ENCODE measurements at regions not wholly inside any gene's neighbourhood (a gene's known extent, or its start where the extent isn't known, plus 50 kb on each side); places are given as distances from the start of the nearest gene placed in this dataset.

- Histone ChIP-seq H3K4me2 (no peak overlapping the region), H2AFZ (ENCODE audit: low read depth) (no peak overlapping the region), H3K4me1 (ENCODE audit: low read depth, poor library complexity, severe bottlenecking) (no peaks in the 10 kb centered on the region), H4K20me1 (ENCODE audit: insufficient read depth) (no peaks in the 10 kb centered on the region), H3K27me3 (ENCODE audit: insufficient read depth, low read depth) (no peaks in the 10 kb centered on the region), H3K4me3 (IDR thresholded peaks at IDR 0.05; ENCODE audit: insufficient read depth, low read depth, low read length) (no peak overlapping the region), H3K9ac (no peak overlapping the region), H3K36me3 (ENCODE audit: insufficient read depth) (no peaks in the 10 kb centered on the region), H3K79me2 (ENCODE audit: insufficient read depth, low read depth) (no peaks in the 10 kb centered on the region), H3K27ac (no peak overlapping the region)
- TF ChIP-seq, protein P1, sequence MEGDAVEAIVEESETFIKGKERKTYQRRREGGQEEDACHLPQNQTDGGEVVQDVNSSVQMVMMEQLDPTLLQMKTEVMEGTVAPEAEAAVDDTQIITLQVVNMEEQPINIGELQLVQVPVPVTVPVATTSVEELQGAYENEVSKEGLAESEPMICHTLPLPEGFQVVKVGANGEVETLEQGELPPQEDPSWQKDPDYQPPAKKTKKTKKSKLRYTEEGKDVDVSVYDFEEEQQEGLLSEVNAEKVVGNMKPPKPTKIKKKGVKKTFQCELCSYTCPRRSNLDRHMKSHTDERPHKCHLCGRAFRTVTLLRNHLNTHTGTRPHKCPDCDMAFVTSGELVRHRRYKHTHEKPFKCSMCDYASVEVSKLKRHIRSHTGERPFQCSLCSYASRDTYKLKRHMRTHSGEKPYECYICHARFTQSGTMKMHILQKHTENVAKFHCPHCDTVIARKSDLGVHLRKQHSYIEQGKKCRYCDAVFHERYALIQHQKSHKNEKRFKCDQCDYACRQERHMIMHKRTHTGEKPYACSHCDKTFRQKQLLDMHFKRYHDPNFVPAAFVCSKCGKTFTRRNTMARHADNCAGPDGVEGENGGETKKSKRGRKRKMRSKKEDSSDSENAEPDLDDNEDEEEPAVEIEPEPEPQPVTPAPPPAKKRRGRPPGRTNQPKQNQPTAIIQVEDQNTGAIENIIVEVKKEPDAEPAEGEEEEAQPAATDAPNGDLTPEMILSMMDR (conservative IDR thresholded peaks at IDR 0.05; ENCODE audit: low read depth, low read length) = no peak
These were observed 962.3 kb upstream of the PRKX start for GRCh38 chrX:4675686-4676300.

- no peaks in the 10 kb centered on the region for H3K4me1 ChIP-seq (ENCODE audit: low read depth, poor library complexity, severe bottlenecking)
- no peak overlapping the region for H3K27ac ChIP-seq
- no peaks in the 10 kb centered on the region for H3K27me3 ChIP-seq (ENCODE audit: insufficient read depth, low read depth)
- no peak overlapping the region for H3K4me2 ChIP-seq
- H3K4me3 ChIP-seq (IDR thresholded peaks at IDR 0.05; ENCODE audit: insufficient read depth, low read depth, low read length) = no peak overlapping the region
- H3K79me2 ChIP-seq (ENCODE audit: insufficient read depth, low read depth) = no peaks in the 10 kb centered on the region
- no peaks in the 10 kb centered on the region for H4K20me1 ChIP-seq (ENCODE audit: insufficient read depth)
- TF ChIP-seq, protein P1 (conservative IDR thresholded peaks at IDR 0.05; ENCODE audit: low read depth, low read length) = no peak
- no peaks in the 10 kb centered on the region for H3K36me3 ChIP-seq (ENCODE audit: insufficient read depth)
- H2AFZ ChIP-seq (ENCODE audit: low read depth) = no peak overlapping the region
- no peak overlapping the region for H3K9ac ChIP-seq
These were observed 960.8 kb upstream of the PRKX start for GRCh38 chrX:4674028-4674782.

DNA sequence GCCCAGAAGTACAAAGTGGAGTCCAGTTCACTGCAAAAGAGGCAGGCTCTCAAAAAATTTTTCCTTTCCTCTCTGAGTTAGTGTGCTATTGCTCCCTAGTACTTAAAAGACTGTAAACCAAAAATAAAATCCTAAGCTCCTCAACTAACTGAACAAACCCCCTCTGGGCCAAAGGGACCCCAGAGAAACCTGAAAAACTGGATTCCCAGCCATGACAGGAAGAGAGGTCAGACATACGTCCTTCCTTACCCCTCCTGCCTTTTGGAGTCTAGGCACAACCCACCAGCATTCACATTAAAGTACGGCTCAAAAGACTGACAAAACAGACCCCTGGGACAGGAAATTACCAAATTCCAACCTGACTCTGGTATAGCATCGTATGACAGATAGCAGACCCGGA lies 957.9 kb upstream of the PRKX start:
- TF ChIP-seq, protein P1 (conservative IDR thresholded peaks at IDR 0.05; ENCODE audit: low read depth, low read length) = no peak
- no peak overlapping the region for H3K4me2 ChIP-seq
- no peak overlapping the region for H3K4me3 ChIP-seq (IDR thresholded peaks at IDR 0.05; ENCODE audit: insufficient read depth, low read depth, low read length)

GRCh38 chrX:4670606-4671005 lies 957.2 kb upstream of the PRKX start:
- no peaks in the 10 kb centered on the region for H3K4me1 ChIP-seq (ENCODE audit: low read depth, poor library complexity, severe bottlenecking)
- H3K79me2 ChIP-seq (ENCODE audit: insufficient read depth, low read depth) = no peaks in the 10 kb centered on the region
- H3K27ac ChIP-seq = no peak overlapping the region
- H2AFZ ChIP-seq (ENCODE audit: low read depth) = no peak overlapping the region
- no peaks in the 10 kb centered on the region for H3K36me3 ChIP-seq (ENCODE audit: insufficient read depth)
- TF ChIP-seq, protein P1 (conservative IDR thresholded peaks at IDR 0.05; ENCODE audit: low read depth, low read length) = no peak
- H3K4me3 ChIP-seq (IDR thresholded peaks at IDR 0.05; ENCODE audit: insufficient read depth, low read depth, low read length) = no peak overlapping the region
- H3K27me3 ChIP-seq (ENCODE audit: insufficient read depth, low read depth) = no peaks in the 10 kb centered on the region
- no peaks in the 10 kb centered on the region for H4K20me1 ChIP-seq (ENCODE audit: insufficient read depth)
- H3K9ac ChIP-seq = no peak overlapping the region
- H3K4me2 ChIP-seq = no peak overlapping the region

More for the DNA sequence above, 957.9 kb upstream of the PRKX start:
- no peaks in the 10 kb centered on the region for H3K27me3 ChIP-seq (ENCODE audit: insufficient read depth, low read depth)
- no peaks in the 10 kb centered on the region for H3K79me2 ChIP-seq (ENCODE audit: insufficient read depth, low read depth)
- H2AFZ ChIP-seq (ENCODE audit: low read depth) = no peak overlapping the region
- H3K36me3 ChIP-seq (ENCODE audit: insufficient read depth) = no peaks in the 10 kb centered on the region
- H3K9ac ChIP-seq = no peak overlapping the region
- no peak overlapping the region for H3K27ac ChIP-seq
- no peaks in the 10 kb centered on the region for H3K4me1 ChIP-seq (ENCODE audit: low read depth, poor library complexity, severe bottlenecking)
- H4K20me1 ChIP-seq (ENCODE audit: insufficient read depth) = no peaks in the 10 kb centered on the region
